GM23338 (cell line): ENCODE measurements at regions not wholly inside any gene's neighbourhood (a gene's known extent, or its start where the extent isn't known, plus 50 kb on each side); places are given as distances from the start of the nearest gene placed in this dataset.
"Not testable (repeated sequence)": the region's sequence is repeated elsewhere in the genome, so short reads cannot be mapped to it uniquely, and the experiment has no call there.

Experiments used
- ATAC-seq: fragments of 200-7000 bp; cut with Tn5 transposase; 3 replicates; pipeline ENCODE4 v1.9.1; 2020
- DNase-seq: peaks from one replicate; pipeline ENCODE4 v3.0.0-alpha.2; 2015; ENCODE audit warnings: low spot score
- H2AFZ ChIP-seq: fragments of 200-600 bp; sonication (generic); 2 replicates; pipeline ENCODE4 v1.8.0; 2016; ENCODE audit warnings: antibody characterized with exemption, mild to moderate bottlenecking, moderate library complexity
- H3F3A ChIP-seq: fragments of 200-600 bp; sonication (generic); replicated peaks from 2 replicates; pipeline ENCODE4 v1.8.0; 2017; ENCODE audit warnings: antibody characterized with exemption, mixed run types, low read depth
- H3K27ac ChIP-seq: fragments of 200-600 bp; sonication (generic); 2 replicates; pipeline ENCODE4 v1.6.1; 2016; ENCODE audit warnings: low read depth
- H3K27me3 ChIP-seq: fragments of 200-600 bp; sonication (generic); 2 replicates; pipeline ENCODE4 v1.8.0; 2016; ENCODE audit warnings: mild to moderate bottlenecking, mixed run types, moderate library complexity; ENCODE audit not compliant: insufficient read depth
- H3K36me3 ChIP-seq: fragments of 200-600 bp; sonication (generic); 2 replicates; pipeline ENCODE4 v1.8.0; 2016; ENCODE audit warnings: mild to moderate bottlenecking; ENCODE audit not compliant: insufficient read depth
- H3K4me1 ChIP-seq: fragments of 200-600 bp; sonication (generic); 2 replicates; pipeline ENCODE4 v1.8.0; 2016; ENCODE audit warnings: mild to moderate bottlenecking, moderate library complexity; ENCODE audit not compliant: insufficient read depth
- H3K4me2 ChIP-seq: fragments of 200-600 bp; sonication (generic); 2 replicates; pipeline ENCODE4 v1.7.1; 2017; ENCODE audit warnings: mixed run types
- H3K4me3 ChIP-seq: fragments of 200-600 bp; sonication (generic); 2 replicates; pipeline ENCODE4 v1.6.1; 2016; ENCODE audit warnings: mixed run types
- H3K79me2 ChIP-seq: fragments of 200-600 bp; sonication (generic); replicated peaks from 2 replicates; pipeline ENCODE4 v1.8.0; 2017; ENCODE audit warnings: mild to moderate bottlenecking; ENCODE audit not compliant: insufficient read depth
- H3K9me2 ChIP-seq: fragments of 200-600 bp; sonication (generic); 2 replicates; pipeline ENCODE4 v1.8.0; 2017; ENCODE audit not compliant: insufficient read depth
- H4K20me1 ChIP-seq: fragments of 200-600 bp; sonication (generic); replicated peaks from 2 replicates; pipeline ENCODE4 v1.8.0; 2017; ENCODE audit warnings: mild to moderate bottlenecking; ENCODE audit not compliant: insufficient read depth
- H3K27ac Mint-ChIP-seq: 2 replicates; pipeline ENCODE4 v1.8.0; 2020; ENCODE audit warnings: inconsistent platforms, mild to moderate bottlenecking, moderate library complexity, mixed read lengths
- H3K27me3 Mint-ChIP-seq: 3 replicates; pipeline ENCODE4 v1.8.0; 2022; ENCODE audit warnings: low read depth, mild to moderate bottlenecking, moderate library complexity, mixed read lengths, inconsistent platforms; ENCODE audit not compliant: insufficient read depth, poor library complexity
- H3K36me3 Mint-ChIP-seq: 3 replicates; pipeline ENCODE4 v1.8.0; 2021; ENCODE audit warnings: low read depth, mild to moderate bottlenecking, inconsistent platforms, moderate library complexity, mixed read lengths
- H3K4me1 Mint-ChIP-seq: 3 replicates; pipeline ENCODE4 v1.8.0; 2020; ENCODE audit warnings: mild to moderate bottlenecking, inconsistent platforms, mixed read lengths
- H3K4me3 Mint-ChIP-seq: 3 replicates; pipeline ENCODE4 v1.8.0; 2021; ENCODE audit warnings: moderate library complexity, mild to moderate bottlenecking, inconsistent platforms, mixed read lengths
- H3K9me3 Mint-ChIP-seq: 3 replicates; pipeline ENCODE4 v1.8.0; 2020; ENCODE audit warnings: moderate library complexity, mild to moderate bottlenecking, inconsistent platforms, mixed read lengths
- CREB1 ChIP-seq: fragments of 250-450 bp; sonication (Bioruptor Pico); IDR thresholded peaks from 2 replicates; pipeline ENCODE4 v1.5.0; 2020; ENCODE audit warnings: low read depth, mild to moderate bottlenecking, moderate library complexity
- CTCF ChIP-seq, 2 experiments: fragments of 200-600 bp in 1 of 2; sonication (generic) in 1 of 2; conservative IDR thresholded peaks; 2 replicates each; pipeline versions ENCODE4 v1.5.1 to v1.6.1; 2016 to 2017; ENCODE audit warnings: antibody characterized with exemption in 2 of 2, low read depth in 2 of 2, mild to moderate bottlenecking in 2 of 2, moderate library complexity in 1 of 2
- ETS1 ChIP-seq: IDR thresholded peaks from 2 replicates; pipeline ENCODE4 v1.6.1; 2016; ENCODE audit warnings: antibody characterized with exemption
- EZH2 ChIP-seq: fragments of 200-600 bp; sonication (generic); IDR thresholded peaks from one replicate; pipeline ENCODE4 v1.8.0; 2017; ENCODE audit warnings: antibody characterized with exemption, mild to moderate bottlenecking, low read depth; ENCODE audit not compliant: unreplicated experiment
- EZH2phosphoT487 ChIP-seq: fragments of 200-600 bp; sonication (generic); IDR thresholded peaks from one replicate; pipeline ENCODE4 v1.8.1; 2018; ENCODE audit warnings: antibody characterized with exemption; ENCODE audit not compliant: unreplicated experiment
- JUNB ChIP-seq: IDR thresholded peaks from one replicate; pipeline ENCODE4 v1.6.1; 2016; ENCODE audit warnings: antibody characterized with exemption; ENCODE audit not compliant: unreplicated experiment
- NANOG ChIP-seq: IDR thresholded peaks from 2 replicates; pipeline ENCODE4 v1.6.1; 2016; ENCODE audit warnings: antibody characterized with exemption, borderline replicate concordance
- REST ChIP-seq: IDR thresholded peaks from one replicate; pipeline ENCODE4 v1.6.1; 2018; ENCODE audit warnings: antibody characterized with exemption; ENCODE audit not compliant: unreplicated experiment
- STAT1 ChIP-seq: IDR thresholded peaks from one replicate; pipeline ENCODE4 v1.6.1; 2016; ENCODE audit warnings: antibody characterized with exemption; ENCODE audit not compliant: unreplicated experiment
- TF ChIP-seq, protein P1 (sequence below): fragments of 250-450 bp; sonication (Bioruptor Pico); IDR thresholded peaks from 2 replicates; pipeline ENCODE4 v1.5.0; 2020; ENCODE audit warnings: mild to moderate bottlenecking, moderate library complexity

- Histone ChIP-seq H3K79me2 (no peaks in the 10 kb centered on the region), H3K4me3 (no peak overlapping the region), H3K27ac (no peak overlapping the region), H3K4me2 (no peak overlapping the region), H3F3A (no peaks in the 10 kb centered on the region), H3K4me1 (no peaks in the 10 kb centered on the region), H3K9me2 (no peaks in the 10 kb centered on the region), H3K27me3 (no peaks in the 10 kb centered on the region), H3K36me3 (no peaks in the 10 kb centered on the region), H4K20me1 (no peaks in the 10 kb centered on the region), H2AFZ (no peak overlapping the region)
- Mint-ChIP-seq H3K4me1 (no peaks in the 10 kb centered on the region), H3K4me3 (no peak overlapping the region), H3K36me3 (no peaks in the 10 kb centered on the region), H3K27me3 (no peaks in the 10 kb centered on the region), H3K27ac (no peak overlapping the region), H3K9me3 (peaks cover 2% of the 10 kb centered on the region; the same call in 1 of the 3 replicates)
- TF ChIP-seq ETS1: no peak
- TF ChIP-seq CTCF (conservative IDR thresholded peaks at IDR 0.05; ENCODE audit: low read depth in 2 of 2): no peak
- TF ChIP-seq, protein P1, sequence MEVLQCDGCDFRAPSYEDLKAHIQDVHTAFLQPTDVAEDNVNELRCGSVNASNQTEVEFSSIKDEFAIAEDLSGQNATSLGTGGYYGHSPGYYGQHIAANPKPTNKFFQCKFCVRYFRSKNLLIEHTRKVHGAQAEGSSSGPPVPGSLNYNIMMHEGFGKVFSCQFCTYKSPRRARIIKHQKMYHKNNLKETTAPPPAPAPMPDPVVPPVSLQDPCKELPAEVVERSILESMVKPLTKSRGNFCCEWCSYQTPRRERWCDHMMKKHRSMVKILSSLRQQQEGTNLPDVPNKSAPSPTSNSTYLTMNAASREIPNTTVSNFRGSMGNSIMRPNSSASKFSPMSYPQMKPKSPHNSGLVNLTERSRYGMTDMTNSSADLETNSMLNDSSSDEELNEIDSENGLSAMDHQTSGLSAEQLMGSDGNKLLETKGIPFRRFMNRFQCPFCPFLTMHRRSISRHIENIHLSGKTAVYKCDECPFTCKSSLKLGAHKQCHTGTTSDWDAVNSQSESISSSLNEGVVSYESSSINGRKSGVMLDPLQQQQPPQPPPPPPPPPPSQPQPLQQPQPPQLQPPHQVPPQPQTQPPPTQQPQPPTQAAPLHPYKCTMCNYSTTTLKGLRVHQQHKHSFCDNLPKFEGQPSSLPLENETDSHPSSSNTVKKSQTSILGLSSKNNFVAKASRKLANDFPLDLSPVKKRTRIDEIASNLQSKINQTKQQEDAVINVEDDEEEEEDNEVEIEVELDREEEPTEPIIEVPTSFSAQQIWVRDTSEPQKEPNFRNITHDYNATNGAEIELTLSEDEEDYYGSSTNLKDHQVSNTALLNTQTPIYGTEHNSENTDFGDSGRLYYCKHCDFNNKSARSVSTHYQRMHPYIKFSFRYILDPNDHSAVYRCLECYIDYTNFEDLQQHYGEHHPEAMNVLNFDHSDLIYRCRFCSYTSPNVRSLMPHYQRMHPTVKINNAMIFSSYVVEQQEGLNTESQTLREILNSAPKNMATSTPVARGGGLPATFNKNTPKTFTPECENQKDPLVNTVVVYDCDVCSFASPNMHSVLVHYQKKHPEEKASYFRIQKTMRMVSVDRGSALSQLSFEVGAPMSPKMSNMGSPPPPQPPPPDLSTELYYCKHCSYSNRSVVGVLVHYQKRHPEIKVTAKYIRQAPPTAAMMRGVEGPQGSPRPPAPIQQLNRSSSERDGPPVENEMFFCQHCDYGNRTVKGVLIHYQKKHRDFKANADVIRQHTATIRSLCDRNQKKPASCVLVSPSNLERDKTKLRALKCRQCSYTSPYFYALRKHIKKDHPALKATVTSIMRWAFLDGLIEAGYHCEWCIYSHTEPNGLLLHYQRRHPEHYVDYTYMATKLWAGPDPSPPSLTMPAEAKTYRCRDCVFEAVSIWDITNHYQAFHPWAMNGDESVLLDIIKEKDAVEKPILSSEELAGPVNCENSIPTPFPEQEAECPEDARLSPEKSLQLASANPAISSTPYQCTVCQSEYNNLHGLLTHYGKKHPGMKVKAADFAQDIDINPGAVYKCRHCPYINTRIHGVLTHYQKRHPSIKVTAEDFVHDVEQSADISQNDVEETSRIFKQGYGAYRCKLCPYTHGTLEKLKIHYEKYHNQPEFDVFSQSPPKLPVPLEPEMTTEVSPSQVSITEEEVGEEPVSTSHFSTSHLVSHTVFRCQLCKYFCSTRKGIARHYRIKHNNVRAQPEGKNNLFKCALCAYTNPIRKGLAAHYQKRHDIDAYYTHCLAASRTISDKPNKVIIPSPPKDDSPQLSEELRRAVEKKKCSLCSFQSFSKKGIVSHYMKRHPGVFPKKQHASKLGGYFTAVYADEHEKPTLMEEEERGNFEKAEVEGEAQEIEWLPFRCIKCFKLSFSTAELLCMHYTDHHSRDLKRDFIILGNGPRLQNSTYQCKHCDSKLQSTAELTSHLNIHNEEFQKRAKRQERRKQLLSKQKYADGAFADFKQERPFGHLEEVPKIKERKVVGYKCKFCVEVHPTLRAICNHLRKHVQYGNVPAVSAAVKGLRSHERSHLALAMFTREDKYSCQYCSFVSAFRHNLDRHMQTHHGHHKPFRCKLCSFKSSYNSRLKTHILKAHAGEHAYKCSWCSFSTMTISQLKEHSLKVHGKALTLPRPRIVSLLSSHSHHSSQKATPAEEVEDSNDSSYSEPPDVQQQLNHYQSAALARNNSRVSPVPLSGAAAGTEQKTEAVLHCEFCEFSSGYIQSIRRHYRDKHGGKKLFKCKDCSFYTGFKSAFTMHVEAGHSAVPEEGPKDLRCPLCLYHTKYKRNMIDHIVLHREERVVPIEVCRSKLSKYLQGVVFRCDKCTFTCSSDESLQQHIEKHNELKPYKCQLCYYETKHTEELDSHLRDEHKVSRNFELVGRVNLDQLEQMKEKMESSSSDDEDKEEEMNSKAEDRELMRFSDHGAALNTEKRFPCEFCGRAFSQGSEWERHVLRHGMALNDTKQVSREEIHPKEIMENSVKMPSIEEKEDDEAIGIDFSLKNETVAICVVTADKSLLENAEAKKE (CRISPR knock-in tag): no peak
- TF ChIP-seq EZH2: no peak
- no peak for TF ChIP-seq JUNB
- no peak for TF ChIP-seq CREB1
- no peak for TF ChIP-seq NANOG
- no peak for TF ChIP-seq REST
- TF ChIP-seq STAT1: no peak
- TF ChIP-seq EZH2phosphoT487: no peak
- DNase-seq (no peak), ATAC-seq (no peak)
Measured at GRCh38 chr11:22520521-22520920, 105.1 kb downstream of the FANCF start.

GRCh38 chr11:22518344-22518743 lies 107.3 kb downstream of the FANCF start:
- H4K20me1 ChIP-seq, H3K36me3 ChIP-seq, DNase-seq, H3K9me2 ChIP-seq, ATAC-seq, H3K27me3 Mint-ChIP-seq, H3K27ac ChIP-seq, H2AFZ ChIP-seq, H3K36me3 Mint-ChIP-seq, H3K27ac Mint-ChIP-seq, H3K4me3 ChIP-seq, H3K4me1 ChIP-seq, H3K4me3 Mint-ChIP-seq, H3K27me3 ChIP-seq, H3F3A ChIP-seq, H3K4me1 Mint-ChIP-seq, H3K79me2 ChIP-seq, H3K9me3 Mint-ChIP-seq, H3K4me2 ChIP-seq: not testable (repeated sequence)
